ENCODE measurements at regions not wholly inside any gene's neighbourhood (a gene's known extent, or its start where the extent isn't known, plus 50 kb on each side); places are given as distances from the start of the nearest gene placed in this dataset.

DNA sequence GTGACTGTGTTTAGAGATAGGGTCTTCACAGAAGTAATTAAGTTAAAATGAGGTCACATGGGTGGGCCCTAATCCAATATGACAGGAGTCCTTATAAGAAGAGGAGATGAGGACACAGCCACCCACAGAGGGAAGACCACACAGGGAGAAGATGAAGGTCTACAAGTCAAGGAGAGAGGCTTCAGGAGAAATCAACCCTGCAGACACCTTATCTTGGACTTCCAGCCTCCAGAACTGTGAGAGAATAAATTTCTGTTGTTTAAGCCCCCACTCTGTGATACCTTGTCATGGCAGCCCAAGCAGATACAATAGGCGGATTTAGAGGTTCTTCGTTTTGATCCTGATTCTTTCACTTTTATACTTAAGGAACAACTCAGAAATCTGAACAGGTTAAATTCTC lies 63.5 kb upstream of the NEDD9 start:
- Histone ChIP-seq H3K9me2 (no peaks in the 10 kb centered on the region), H3K36me3 (replicated peaks in 1 of 2; ENCODE audit: control insufficient read depth in 1 of 2, insufficient read depth in 2 of 2, low read length in 1 of 2) (no peaks in the 10 kb centered on the region), H3K9ac (no peak overlapping the region), H3K27me3 (ENCODE audit: insufficient read depth) (no peaks in the 10 kb centered on the region), H3F3A (replicated peaks; ENCODE audit: insufficient read depth) (no peaks in the 10 kb centered on the region), H3K9me3 (no peaks in the 10 kb centered on the region), H4K20me1 (ENCODE audit: insufficient read depth) (no peaks in the 10 kb centered on the region), H2AFZ (ENCODE audit: low read depth) (no peak overlapping the region), H3K4me1 (ENCODE audit: control insufficient read depth in 1 of 2, insufficient read depth in 2 of 2, low read depth in 1 of 2, low read length in 1 of 2) (peaks cover 0 to 4% of the 10 kb centered on the region in 2 experiments; a peak in 1 of 4 replicates), H3K4me2 (no peak overlapping the region), H3K27ac (ENCODE audit: low read depth in 2 of 2, low read length in 1 of 2) (no peak overlapping the region), H3K4me3 (ENCODE audit: low read depth in 2 of 2, low read length in 1 of 2) (no peak overlapping the region), H3K79me2 (ENCODE audit: insufficient read depth) (no peaks in the 10 kb centered on the region)
- TF ChIP-seq SMC3 (IDR thresholded peaks at IDR 0.05; ENCODE audit: low read depth, low read length) = no peak
- no peak for TF ChIP-seq RFX5 (IDR thresholded peaks at IDR 0.05; ENCODE audit: low read length)
- no peak for TF ChIP-seq TCF12 (IDR thresholded peaks at IDR 0.05)
- TF ChIP-seq, protein P1, sequence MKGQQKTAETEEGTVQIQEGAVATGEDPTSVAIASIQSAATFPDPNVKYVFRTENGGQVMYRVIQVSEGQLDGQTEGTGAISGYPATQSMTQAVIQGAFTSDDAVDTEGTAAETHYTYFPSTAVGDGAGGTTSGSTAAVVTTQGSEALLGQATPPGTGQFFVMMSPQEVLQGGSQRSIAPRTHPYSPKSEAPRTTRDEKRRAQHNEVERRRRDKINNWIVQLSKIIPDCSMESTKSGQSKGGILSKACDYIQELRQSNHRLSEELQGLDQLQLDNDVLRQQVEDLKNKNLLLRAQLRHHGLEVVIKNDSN (IDR thresholded peaks at IDR 0.05; ENCODE audit: borderline replicate concordance, low read depth) = no peak
- TF ChIP-seq, protein P2, sequence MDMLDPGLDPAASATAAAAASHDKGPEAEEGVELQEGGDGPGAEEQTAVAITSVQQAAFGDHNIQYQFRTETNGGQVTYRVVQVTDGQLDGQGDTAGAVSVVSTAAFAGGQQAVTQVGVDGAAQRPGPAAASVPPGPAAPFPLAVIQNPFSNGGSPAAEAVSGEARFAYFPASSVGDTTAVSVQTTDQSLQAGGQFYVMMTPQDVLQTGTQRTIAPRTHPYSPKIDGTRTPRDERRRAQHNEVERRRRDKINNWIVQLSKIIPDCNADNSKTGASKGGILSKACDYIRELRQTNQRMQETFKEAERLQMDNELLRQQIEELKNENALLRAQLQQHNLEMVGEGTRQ (IDR thresholded peaks at IDR 0.05; ENCODE audit: borderline replicate concordance, low read depth, low read length) = no peak
- no peak for TF ChIP-seq POLR2AphosphoS5 (IDR thresholded peaks at IDR 0.05; ENCODE audit: low read depth, low read length)
- TF ChIP-seq RCOR1 (IDR thresholded peaks at IDR 0.05; ENCODE audit: low read length) = no peak
- TF ChIP-seq, protein P3, sequence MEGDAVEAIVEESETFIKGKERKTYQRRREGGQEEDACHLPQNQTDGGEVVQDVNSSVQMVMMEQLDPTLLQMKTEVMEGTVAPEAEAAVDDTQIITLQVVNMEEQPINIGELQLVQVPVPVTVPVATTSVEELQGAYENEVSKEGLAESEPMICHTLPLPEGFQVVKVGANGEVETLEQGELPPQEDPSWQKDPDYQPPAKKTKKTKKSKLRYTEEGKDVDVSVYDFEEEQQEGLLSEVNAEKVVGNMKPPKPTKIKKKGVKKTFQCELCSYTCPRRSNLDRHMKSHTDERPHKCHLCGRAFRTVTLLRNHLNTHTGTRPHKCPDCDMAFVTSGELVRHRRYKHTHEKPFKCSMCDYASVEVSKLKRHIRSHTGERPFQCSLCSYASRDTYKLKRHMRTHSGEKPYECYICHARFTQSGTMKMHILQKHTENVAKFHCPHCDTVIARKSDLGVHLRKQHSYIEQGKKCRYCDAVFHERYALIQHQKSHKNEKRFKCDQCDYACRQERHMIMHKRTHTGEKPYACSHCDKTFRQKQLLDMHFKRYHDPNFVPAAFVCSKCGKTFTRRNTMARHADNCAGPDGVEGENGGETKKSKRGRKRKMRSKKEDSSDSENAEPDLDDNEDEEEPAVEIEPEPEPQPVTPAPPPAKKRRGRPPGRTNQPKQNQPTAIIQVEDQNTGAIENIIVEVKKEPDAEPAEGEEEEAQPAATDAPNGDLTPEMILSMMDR (IDR thresholded peaks at IDR 0.05) = no peak
- ChIA-PET CTCF (no interaction called here), POLR2A (no interaction called here)
- WGBS (ENCODE audit: low lambda C conversion rate) = 93% methylated on average over 2 of the region's 2 CpGs
- no peak for DNase-seq

DNA sequence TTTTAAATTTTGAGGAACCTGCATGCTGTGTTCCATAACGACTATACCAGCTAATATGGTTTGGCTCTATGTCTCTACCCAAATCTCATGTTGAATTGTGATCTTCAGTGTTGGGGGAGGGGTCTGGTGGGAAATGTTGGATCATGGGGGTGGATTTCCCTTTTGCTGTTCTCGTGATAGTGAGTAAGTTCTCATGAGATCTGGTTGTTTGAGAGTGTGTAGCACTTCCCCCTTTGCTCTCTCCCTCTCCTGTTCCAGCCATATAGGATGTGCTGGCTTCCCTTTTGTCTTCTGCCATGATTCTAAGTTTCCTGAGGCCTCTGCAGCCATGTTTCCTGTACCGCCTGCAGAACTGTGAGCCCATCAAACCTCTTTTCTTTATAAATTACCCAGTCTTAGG lies 61.8 kb upstream of the NEDD9 start:
- H3K9me3 ChIP-seq = no peaks in the 10 kb centered on the region
- ChIA-PET CTCF (no interaction called here), POLR2A (no interaction called here)
- no peak overlapping the region for H2AFZ ChIP-seq (ENCODE audit: low read depth)
- no peak overlapping the region for H3K27ac ChIP-seq (ENCODE audit: low read depth in 2 of 2, low read length in 1 of 2)
- no peak overlapping the region for H3K4me3 ChIP-seq (ENCODE audit: low read depth in 2 of 2, low read length in 1 of 2)
- no peaks in the 10 kb centered on the region for H3K9me2 ChIP-seq
- no peaks in the 10 kb centered on the region for H3K79me2 ChIP-seq (ENCODE audit: insufficient read depth)
- peaks cover 0 to 4% of the 10 kb centered on the region in 2 experiments; a peak in 1 of 4 replicates for H3K4me1 ChIP-seq (ENCODE audit: control insufficient read depth in 1 of 2, insufficient read depth in 2 of 2, low read depth in 1 of 2, low read length in 1 of 2)
- no peaks in the 10 kb centered on the region for H3K36me3 ChIP-seq (replicated peaks in 1 of 2; ENCODE audit: control insufficient read depth in 1 of 2, insufficient read depth in 2 of 2, low read length in 1 of 2)
- no peaks in the 10 kb centered on the region for H3K27me3 ChIP-seq (ENCODE audit: insufficient read depth)
- TF ChIP-seq EZH2phosphoT487 (IDR thresholded peaks at IDR 0.05; ENCODE audit: borderline replicate concordance, low read depth) (no peak), MEF2A (IDR thresholded peaks at IDR 0.05; ENCODE audit: borderline replicate concordance, low read depth) (no peak), POLR2AphosphoS5 (IDR thresholded peaks at IDR 0.05; ENCODE audit: low read depth, low read length) (no peak)
- DNase-seq = no peak
- no peaks in the 10 kb centered on the region for H3F3A ChIP-seq (replicated peaks; ENCODE audit: insufficient read depth)
- no peak overlapping the region for H3K9ac ChIP-seq
- WGBS (ENCODE audit: low lambda C conversion rate) = 67% methylated on average over 3 of the region's 3 CpGs
- H4K20me1 ChIP-seq (ENCODE audit: insufficient read depth) = no peaks in the 10 kb centered on the region
- no peak overlapping the region for H3K4me2 ChIP-seq
